Caco-2 (cell line): ENCODE measurements at regions not wholly inside any gene's neighbourhood (a gene's known extent, or its start where the extent isn't known, plus 50 kb on each side); places are given as distances from the start of the nearest gene placed in this dataset.

ENCODE experiments used
- BruUV-seq: library from RNA; stranded (reverse); fragments of 400-500 nt; replicated peaks from 2 replicates; lab custom pipeline; 2021; lab: Mats Ljungman, UMichigan
- CTCF ChIA-PET: fragments of 300-600 bp; sonication (Branson Sonifier 250); formaldehyde crosslinking; loops from one replicate; lab custom pipeline; 2022; ENCODE audit warnings: antibody characterized with exemption; lab: Charles Lee
- POLR2A ChIA-PET: fragments of 300-600 bp; sonication (Branson Sonifier 250); formaldehyde crosslinking; loops from one replicate; lab custom pipeline; 2022; ENCODE audit warnings: antibody characterized with exemption; lab: Charles Lee
- DNase-seq, 2 experiments: peaks; one replicate each; pipeline versions ENCODE4 v3.0.0 to v3.0.0-alpha.2; 2020 to 2022
- H3K27me3 ChIP-seq: replicated peaks from 2 replicates; pipeline ENCODE4 v1.6.0; 2011; ENCODE audit warnings: low read length; ENCODE audit not compliant: control insufficient read depth, insufficient read depth
- H3K36me3 ChIP-seq: 2 replicates; pipeline ENCODE4 v1.5.1; 2011; ENCODE audit warnings: low read length; ENCODE audit not compliant: control insufficient read depth, insufficient read depth
- H3K4me1 ChIP-seq: fragments of 250-450 bp; sonication (Bioruptor Pico); 2 replicates; pipeline ENCODE4 v1.5.1; 2020; ENCODE audit warnings: mild to moderate bottlenecking
- H3K4me3 ChIP-seq: 2 replicates; pipeline ENCODE4 v1.5.1; 2011; ENCODE audit warnings: low read depth, mild to moderate bottlenecking, control low read depth, low read length
- H3K9me3 ChIP-seq: fragments of 250-450 bp; sonication (Bioruptor Pico); 2 replicates; pipeline ENCODE4 v1.5.1; 2020; ENCODE audit warnings: mild to moderate bottlenecking, moderate library complexity
- H3K27ac Mint-ChIP-seq: one replicate; pipeline ENCODE4 v1.8.0; 2022; ENCODE audit warnings: mixed read lengths; ENCODE audit not compliant: unreplicated experiment
- H3K27me3 Mint-ChIP-seq: one replicate; pipeline ENCODE4 v1.8.0; 2022; ENCODE audit warnings: mixed read lengths; ENCODE audit not compliant: insufficient read depth, unreplicated experiment
- H3K36me3 Mint-ChIP-seq: one replicate; pipeline ENCODE4 v1.8.0; 2022; ENCODE audit warnings: mild to moderate bottlenecking, mixed read lengths; ENCODE audit not compliant: insufficient read depth, unreplicated experiment
- H3K4me1 Mint-ChIP-seq: one replicate; pipeline ENCODE4 v1.8.0; 2022; ENCODE audit warnings: low read depth, mixed read lengths; ENCODE audit not compliant: unreplicated experiment
- H3K4me3 Mint-ChIP-seq: one replicate; pipeline ENCODE4 v1.8.0; 2022; ENCODE audit warnings: mild to moderate bottlenecking, moderate library complexity, mixed read lengths; ENCODE audit not compliant: unreplicated experiment
- H3K9me3 Mint-ChIP-seq: one replicate; pipeline ENCODE4 v1.8.0; 2022; ENCODE audit warnings: mixed read lengths; ENCODE audit not compliant: unreplicated experiment
- CTCF ChIP-seq, 2 experiments: fragments of 200-600 bp in 1 of 2; IDR thresholded peaks; 1 replicate in 1 of 2; 2 replicates in 1 of 2; pipeline versions ENCODE4 v1.5.1 to v1.8.0; 2011 to 2022; ENCODE audit warnings: antibody characterized with exemption in 1 of 2, control low read depth in 1 of 2, inconsistent platforms in 1 of 2, low read depth in 1 of 2, low read length in 1 of 2, mild to moderate bottlenecking in 1 of 2, moderate library complexity in 1 of 2; ENCODE audit not compliant: insufficient read depth in 1 of 2, severe bottlenecking in 1 of 2, unreplicated experiment in 1 of 2
- intact Hi-C: fragments of 100-400 bp; cut with micrococcal nuclease; formaldehyde crosslinking; loops from one replicate; pipeline ENCODE4 v1.10.0; 2022; ENCODE audit not compliant: unreplicated experiment

- H3K4me3 Mint-ChIP-seq: no peak overlapping the region
- no peaks in the 10 kb centered on the region for H3K9me3 Mint-ChIP-seq
- Histone ChIP-seq H3K27me3 (no peaks in the 10 kb centered on the region; the same call in 1 of the 2 replicates), H3K4me3 (no peak overlapping the region), H3K4me1 (no peaks in the 10 kb centered on the region), H3K9me3 (no peaks in the 10 kb centered on the region), H3K36me3 (no peaks in the 10 kb centered on the region)
- BruUV-seq: no TSS peak
- intact Hi-C loops: no loop called here
- H3K27ac Mint-ChIP-seq: no peak overlapping the region
- no peak for DNase-seq
- no peaks in the 10 kb centered on the region for H3K36me3 Mint-ChIP-seq
- TF ChIP-seq CTCF (IDR thresholded peaks at IDR 0.05; ENCODE audit: insufficient read depth in 1 of 2, low read depth in 1 of 2, low read length in 1 of 2, severe bottlenecking in 1 of 2, unreplicated experiment in 1 of 2): no peak
- peaks cover 3% of the 10 kb centered on the region for H3K27me3 Mint-ChIP-seq
- H3K4me1 Mint-ChIP-seq: no peaks in the 10 kb centered on the region
- CTCF ChIA-PET: no interaction called here
- POLR2A ChIA-PET: no interaction called here
These were observed 411.1 kb upstream of the MGMT start for GRCh38 chr10:129055986-129056385.

DNA sequence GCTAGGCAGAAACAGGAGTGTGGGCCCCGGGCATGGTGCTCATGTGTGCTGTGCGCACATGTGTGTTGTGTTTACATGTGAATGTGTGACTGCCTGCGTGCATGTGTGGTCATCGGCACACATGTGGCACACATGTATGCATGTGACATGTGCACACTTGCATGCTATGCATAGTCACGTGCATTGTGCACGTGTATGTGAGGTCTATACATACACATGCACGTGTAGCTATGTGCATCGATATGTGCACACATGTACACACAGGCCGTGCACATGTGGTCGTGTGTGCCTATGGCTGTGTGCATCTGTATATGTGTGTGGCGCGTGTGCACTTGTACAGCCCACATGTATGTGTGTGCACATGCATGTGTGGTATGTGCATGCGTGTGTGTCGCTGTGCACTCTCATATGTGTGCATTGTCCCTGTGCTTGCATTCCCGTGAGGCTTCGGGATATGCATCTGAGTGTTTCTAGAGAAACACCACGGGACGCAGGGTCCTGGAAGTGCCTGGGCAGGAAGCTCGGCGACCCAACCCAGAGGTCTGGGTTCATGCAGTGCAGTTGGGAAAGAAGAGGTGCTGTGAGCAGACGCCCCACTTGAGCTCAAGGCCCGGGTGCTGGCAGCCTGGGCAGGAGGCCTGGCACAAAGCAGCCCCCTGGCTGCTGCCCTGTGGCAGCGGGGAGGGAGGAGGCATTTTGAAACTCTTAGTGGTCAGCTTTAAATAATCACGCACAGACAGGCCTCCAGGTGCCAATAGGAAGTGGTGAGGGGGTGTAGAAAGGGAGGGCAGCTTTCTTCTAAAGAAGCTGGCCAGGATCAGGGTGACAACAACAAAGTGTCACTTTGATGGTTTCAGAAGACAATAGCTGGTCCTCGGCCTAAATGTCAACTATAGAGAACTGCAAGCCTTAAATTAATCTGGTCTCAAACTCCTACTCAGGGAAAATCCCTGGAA, 410.0 kb upstream of the MGMT start:
- Histone ChIP-seq H3K4me3 (no peak overlapping the region), H3K36me3 (no peaks in the 10 kb centered on the region), H3K9me3 (no peaks in the 10 kb centered on the region), H3K27me3 (no peaks in the 10 kb centered on the region; the same call in 1 of the 2 replicates), H3K4me1 (no peaks in the 10 kb centered on the region)
- no peak for DNase-seq
- H3K4me1 Mint-ChIP-seq: no peaks in the 10 kb centered on the region
- no peaks in the 10 kb centered on the region for H3K9me3 Mint-ChIP-seq
- no peak overlapping the region for H3K4me3 Mint-ChIP-seq
- intact Hi-C loops: no loop called here
- no TSS peak for BruUV-seq
- TF ChIP-seq CTCF (IDR thresholded peaks at IDR 0.05; ENCODE audit: insufficient read depth in 1 of 2, low read depth in 1 of 2, low read length in 1 of 2, severe bottlenecking in 1 of 2, unreplicated experiment in 1 of 2): no peak
- no peak overlapping the region for H3K27ac Mint-ChIP-seq
- no peaks in the 10 kb centered on the region for H3K36me3 Mint-ChIP-seq
- POLR2A ChIA-PET: no interaction called here
- CTCF ChIA-PET: no interaction called here
- peaks cover 3% of the 10 kb centered on the region for H3K27me3 Mint-ChIP-seq

DNA sequence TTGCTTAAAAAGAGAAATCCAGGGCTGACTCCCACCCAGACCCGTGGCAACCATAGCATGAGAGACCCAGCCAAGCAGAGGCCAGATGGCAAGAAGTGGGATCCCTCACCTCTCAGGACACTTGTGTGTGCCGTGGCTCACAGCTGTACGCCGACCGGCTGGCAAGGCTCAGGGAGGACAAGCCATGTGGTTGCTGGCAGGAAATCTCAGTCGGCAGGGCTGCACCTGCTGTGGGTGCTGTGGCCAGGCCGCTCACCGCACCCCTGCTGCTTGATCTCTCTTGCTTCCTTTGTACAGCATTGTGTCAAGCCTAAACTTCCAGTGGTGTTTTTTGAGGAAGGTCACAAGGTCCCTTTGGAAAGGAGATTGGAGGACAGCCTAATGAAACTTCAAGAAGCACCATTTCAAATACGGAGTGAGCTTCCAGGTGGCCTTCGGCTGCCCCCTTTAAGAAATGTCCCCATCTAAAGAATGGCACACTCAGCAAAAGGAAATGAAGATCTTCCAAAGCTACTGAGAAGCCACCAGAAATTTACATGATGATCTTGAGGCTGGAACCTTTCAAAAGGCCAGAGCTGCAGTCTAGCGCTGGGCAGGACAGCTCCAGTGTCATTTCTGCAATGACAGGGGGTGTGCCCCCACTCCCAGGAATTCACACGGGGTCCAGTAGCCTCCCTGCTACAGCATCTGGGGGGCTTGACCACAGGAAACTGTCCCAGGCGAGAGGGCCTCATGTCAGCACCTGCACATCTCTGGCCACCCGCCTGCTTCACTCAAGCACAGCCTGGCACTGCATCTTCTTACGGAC, 409.0 kb upstream of the MGMT start:
- ChIA-PET CTCF (no interaction called here), POLR2A (no interaction called here)
- Histone ChIP-seq H3K9me3 (no peaks in the 10 kb centered on the region), H3K27me3 (no peaks in the 10 kb centered on the region; the same call in 1 of the 2 replicates), H3K4me3 (no peak overlapping the region), H3K4me1 (no peaks in the 10 kb centered on the region), H3K36me3 (no peaks in the 10 kb centered on the region)
- no peak for DNase-seq
- H3K27ac Mint-ChIP-seq: no peak overlapping the region
- H3K4me3 Mint-ChIP-seq: no peak overlapping the region
- no peaks in the 10 kb centered on the region for H3K9me3 Mint-ChIP-seq
- intact Hi-C loops: no loop called here
- no peak for TF ChIP-seq CTCF (IDR thresholded peaks at IDR 0.05; ENCODE audit: insufficient read depth in 1 of 2, low read depth in 1 of 2, low read length in 1 of 2, severe bottlenecking in 1 of 2, unreplicated experiment in 1 of 2)
- no peaks in the 10 kb centered on the region for H3K36me3 Mint-ChIP-seq
- peaks cover 3% of the 10 kb centered on the region for H3K27me3 Mint-ChIP-seq
- BruUV-seq: no TSS peak
- no peaks in the 10 kb centered on the region for H3K4me1 Mint-ChIP-seq
